GM19035 (cell line): ENCODE measurements at regions not wholly inside any gene's neighbourhood (a gene's known extent, or its start where the extent isn't known, plus 50 kb on each side); places are given as distances from the start of the nearest gene placed in this dataset.

Experiments used
- ATAC-seq: cut with Tn5 transposase; IDR thresholded peaks from one replicate; pipeline ENCODE4 v1.9.1; 2021; ENCODE audit not compliant: unreplicated experiment

DNA sequence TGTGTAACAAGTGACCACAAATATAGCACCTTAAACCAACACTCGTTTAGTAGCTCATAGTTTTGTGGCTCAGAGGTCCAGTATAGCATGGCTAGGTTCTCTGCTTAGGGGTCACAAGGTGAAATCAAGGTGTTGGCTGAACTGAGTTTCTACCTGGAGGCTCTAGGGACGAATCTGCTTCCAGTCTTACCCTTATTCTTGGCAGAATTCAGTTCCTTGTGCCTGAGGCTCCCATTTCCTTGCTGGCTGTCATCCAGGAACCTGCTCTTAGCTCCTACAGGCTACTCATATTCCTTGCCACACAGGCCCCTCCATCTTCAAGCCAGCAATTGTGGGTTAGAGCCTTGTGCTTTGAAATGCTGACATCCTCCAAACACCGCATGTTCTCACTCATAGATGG, 212.3 kb upstream of the CDH13 start:
- no peak for ATAC-seq

DNA sequence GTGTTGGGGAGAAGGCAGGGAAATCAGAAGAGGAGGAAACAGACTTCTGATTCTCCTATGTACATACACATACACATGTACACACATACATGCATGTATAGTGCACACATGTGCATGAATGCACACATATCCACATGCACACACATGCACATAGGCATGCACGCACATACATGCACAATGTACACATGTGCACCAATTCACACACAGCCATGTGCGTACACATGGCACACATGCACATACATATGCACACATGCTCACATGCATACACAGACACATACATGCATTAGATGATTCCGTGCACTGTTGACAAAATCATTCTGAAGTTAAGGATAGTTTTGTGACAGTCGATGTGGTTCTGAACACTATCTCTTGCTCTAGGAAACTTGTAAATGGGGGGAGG, 214.0 kb upstream of the CDH13 start:
- no peak for ATAC-seq

DNA sequence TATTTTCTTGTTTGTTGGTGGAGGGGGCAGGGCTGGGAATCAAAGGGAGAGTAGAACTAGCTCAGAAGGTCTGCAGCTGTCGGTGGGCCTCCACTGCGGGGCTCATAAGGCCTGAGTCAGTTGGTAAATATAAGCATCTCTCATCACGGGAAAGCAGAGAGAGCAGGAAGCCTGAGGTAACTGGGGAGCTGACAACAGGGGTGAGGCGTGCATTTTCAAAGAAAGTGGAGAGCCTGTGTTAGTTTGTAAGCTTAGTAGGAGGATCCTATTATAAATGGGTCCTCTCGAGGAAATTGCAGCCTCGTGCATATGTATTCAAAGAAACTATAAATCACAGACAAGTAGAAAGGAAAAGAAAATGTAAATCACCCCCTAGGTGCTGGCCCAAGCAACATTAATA, 221.0 kb upstream of the CDH13 start:
- no peak for ATAC-seq

DNA sequence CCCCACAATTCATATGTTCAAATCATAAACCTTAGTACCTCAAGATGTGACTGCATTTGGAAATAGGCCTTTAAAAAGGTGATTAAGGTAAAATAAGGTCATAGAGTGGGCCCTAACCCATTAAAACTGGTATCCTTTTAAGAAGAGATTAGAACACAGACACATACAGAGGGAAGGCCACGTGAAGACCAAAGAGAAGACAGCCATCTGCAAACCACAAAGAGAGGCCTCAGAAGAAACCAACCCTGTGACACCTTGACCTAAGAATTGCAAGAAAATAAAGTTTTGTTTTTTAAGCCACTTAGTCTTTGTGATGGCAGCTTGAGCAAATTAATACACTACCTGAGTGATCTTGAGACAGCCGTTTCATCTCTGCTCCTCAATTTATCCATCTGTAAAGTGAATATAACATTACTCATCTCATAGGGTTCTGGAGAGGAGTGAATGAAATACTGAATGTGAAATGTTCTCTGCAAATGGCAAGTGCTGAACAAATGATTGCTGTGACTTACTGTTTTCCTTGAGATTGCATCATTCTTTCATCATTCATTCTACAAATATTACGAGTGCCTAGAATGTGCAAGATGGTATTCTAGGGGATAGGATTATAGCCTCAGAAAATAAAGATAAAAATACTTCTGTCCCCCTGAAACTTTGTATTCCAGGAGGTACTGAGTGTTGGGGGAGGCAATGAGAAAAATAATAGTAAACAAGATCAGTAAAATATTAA, 222.0 kb upstream of the CDH13 start:
- ATAC-seq, result no peak

DNA sequence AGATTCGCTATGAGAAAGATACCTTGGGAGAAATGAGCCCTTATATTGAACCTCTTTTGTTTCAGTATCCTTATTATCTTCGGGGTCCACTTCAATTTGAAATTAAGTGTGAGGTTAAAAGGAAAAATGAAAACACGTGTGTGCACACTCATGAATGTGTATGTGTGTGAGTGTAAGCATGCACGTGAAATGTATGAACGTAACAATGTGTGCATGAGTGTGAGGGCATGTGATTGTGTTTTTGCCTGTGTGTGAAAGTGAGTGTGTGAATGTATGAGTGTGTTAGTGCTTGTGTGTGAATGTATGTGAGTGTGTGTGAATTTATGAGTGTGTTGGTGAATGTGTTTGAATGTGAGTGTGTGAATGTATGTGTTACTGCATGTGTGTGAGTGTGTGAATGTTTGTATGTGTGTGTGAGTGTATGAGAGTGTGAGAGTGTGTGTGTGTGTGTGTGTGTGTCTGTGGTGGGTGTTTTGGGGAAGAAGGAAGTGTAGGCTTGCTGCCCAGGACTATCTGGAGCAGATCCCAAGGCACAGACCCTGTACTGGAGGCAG, 224.0 kb upstream of the CDH13 start:
- no peak for ATAC-seq

DNA sequence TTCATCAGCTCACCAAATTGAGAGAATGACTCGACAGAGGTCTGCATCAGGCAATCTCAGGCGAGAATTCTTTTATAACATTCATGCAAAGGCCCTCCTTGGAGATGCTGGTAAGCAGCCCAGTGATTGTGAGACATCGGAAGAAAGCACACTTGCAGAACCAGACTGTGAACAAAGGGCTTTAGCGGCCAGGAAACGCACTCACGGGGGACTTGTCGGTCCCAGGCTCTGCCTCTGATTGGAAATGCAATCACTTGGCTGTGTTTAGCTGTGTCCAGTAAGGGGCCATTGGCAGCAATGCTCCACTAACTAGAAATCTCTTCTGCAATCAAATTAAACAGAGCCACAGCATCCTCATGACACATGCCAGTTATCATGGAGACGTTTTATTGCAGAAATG, 226.7 kb upstream of the CDH13 start:
- ATAC-seq, result no peak

DNA sequence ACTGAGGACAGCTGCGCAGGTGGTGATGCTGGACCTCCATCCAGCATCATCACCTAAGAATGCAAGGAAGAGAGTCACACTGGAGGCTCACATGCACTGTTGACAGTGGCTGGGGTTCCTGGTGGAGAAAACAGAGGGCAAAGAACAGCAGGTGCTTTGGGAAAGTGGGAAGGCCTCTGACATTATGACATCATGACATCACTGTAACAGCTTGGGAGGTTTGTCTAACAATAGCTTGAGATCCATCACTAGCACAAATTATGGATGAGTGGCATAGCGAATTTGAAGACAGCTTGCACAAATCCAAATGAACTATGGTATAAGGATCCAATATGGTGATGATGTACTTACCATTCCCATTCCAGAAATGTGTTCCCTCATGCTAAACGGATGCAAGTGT, 226.5 kb upstream of the MPHOSPH6 start:
- no peak for ATAC-seq

DNA sequence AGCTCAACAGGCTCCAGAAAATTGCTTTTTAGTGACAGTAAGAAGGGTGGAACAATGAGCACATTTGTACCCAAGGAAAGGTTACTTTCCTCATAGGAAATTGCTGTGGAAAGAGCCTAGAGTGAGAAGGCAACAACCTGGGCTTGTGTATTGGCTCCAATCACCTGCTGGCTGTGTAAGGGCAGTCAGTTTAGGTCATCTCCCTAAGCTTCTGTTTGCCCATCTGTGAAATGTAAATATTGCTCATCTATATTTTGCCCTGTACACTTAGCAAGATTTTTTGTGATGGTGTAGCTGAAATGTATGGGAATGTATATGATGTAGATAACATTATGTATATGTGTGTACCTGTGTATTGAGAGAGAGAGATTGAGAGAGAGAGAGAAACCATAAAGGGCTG, 225.2 kb upstream of the MPHOSPH6 start:
- ATAC-seq, result no peak

DNA sequence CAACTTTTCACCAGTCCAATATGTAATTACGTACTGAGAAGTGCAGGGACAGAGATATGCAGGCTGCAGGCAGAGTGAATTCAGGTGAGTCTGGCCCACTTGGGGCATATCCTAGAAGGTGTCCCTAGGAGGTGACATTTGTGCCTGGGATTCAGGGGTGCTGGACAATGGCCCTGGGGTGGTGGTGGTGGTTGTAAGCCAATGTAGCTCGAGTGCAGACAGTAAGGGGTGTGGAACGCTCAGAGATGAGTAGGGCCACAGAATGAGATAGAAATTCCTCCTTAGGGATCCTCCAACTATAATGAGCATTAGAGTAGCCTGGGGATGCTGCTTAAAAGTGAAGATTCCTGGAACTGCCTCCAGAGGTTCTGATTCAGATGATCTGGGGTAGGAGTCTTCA, 221.7 kb upstream of the MPHOSPH6 start:
- ATAC-seq, result no peak

DNA sequence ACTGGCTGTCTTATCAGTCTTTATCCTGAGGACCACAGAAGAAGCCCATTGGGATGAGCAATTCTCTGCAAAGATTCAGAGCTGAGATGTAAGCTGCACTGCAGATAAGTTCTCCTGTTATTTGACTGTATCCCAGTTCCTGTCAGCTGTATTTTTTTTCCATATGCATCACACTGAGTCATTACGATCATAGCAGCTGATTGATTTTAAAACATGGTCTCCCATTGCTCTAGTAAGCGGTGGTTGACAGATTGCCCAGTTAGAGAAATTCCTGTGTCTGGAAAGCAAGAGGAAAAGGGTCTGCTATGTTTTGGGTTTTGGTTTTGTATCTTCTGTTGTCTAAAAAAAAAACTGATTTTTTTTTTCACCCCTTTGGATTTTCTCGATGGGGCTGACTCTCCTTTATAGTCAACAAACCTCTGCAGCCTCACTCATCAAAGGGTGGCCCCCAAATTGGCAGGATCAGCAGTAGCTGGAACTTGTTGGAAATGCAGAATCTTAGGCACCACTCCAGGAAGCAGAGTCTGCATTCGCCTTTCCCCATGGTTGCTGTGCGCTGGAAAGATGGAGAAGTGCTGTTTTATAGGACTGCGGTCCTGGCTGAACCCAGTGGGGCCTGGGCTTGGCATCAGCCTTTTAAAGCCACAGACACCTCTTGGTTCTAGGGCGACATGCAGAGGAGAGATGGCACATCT, 220.1 kb upstream of the MPHOSPH6 start:
- ATAC-seq, result no peak

DNA sequence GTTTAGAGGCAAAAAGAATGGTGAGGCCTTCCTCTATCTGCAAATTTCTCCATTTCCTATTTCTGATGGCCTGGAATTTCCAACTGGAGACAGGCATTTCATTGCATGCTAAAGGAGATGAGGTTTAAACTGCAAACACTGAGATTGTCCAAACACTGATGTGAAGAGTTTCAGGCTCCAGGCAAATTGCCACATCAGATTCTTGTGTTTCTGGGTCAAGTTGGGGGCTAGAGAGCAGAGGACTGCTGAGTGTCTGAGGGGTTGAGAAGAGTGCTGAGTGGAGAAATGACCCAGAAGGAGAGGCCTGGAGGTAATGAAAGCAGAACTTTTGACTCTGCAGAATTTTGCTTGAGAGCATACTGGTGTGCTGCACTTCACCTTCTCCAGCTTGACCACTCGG, 216.7 kb upstream of the MPHOSPH6 start:
- no peak for ATAC-seq

DNA sequence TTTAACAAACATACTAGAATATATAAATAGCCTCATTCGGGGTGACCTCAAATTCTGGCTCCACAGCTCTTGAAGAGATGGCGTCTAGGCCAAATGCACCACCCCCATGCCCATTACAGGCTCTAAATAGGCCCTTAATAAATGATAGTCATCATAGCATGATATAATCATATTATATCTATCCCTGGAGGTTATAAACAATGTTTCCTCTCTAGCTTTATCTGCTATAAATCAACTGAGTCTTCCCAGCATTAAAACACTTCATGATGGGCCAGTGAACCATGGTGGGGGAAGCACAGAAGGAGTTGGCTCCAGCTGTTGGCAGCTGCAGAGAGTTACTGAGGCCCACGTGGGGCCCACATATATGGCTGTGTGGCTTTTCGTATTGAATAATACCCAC, 214.9 kb upstream of the MPHOSPH6 start:
- no peak for ATAC-seq

DNA sequence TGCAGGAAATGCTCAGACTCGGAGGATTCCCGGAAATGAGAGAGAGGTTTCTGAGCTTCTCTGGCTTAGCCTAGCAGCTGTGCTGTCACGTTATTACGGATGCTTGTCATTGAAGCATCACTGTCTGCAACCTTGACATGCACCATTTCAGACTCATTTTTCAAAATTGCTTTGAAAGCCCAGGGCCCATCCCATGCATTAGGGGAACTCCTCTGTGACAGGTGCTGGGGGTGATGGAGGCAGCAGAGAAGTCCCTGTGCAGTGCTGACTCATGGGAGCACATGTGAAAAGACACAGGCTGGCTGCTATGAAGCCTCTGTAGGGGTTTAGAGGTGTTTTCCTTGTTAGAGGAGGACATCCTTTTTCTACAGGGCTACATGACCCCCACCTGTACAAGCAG, 214.0 kb upstream of the MPHOSPH6 start:
- no peak for ATAC-seq

DNA sequence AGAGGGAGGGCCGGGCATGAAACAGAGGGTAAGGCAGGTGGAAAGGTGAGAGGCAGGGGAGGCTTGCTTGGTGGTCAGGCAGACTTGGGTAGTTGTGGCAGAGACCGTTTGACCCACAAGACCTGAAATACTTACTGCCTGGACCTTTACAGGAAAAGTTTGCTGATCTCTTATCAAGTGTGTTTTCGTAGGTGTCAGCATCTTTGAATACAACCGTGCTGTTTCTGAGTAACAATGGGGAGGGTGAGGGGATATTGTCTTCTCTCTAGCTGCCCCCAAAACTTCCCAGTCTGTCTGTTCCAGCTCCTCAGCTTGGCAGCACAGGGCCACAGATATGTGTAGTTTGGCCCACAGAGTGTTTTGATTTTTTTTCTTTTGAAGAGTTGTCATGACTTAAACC, 212.5 kb upstream of the MPHOSPH6 start:
- ATAC-seq, result no peak

DNA sequence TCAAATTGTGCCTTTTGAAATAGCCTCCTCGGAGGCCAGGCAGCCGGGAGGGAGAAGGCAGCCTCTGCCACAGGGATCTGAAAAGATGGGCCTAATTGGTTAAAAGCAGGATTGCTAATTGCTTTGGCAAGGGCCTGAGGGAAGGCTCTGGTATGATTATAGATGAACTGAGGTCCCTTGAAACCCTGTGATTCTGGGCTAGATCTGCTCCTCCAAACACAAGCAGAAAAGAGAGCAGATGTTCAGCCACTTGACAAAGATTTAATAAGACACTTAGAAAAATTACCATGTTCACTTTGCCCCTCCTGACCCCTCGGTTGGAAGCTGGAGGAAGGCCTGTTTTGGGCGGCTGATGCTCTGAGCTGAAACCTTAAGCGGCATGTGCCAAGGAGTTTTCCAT, 209.5 kb upstream of the MPHOSPH6 start:
- ATAC-seq, result no peak

DNA sequence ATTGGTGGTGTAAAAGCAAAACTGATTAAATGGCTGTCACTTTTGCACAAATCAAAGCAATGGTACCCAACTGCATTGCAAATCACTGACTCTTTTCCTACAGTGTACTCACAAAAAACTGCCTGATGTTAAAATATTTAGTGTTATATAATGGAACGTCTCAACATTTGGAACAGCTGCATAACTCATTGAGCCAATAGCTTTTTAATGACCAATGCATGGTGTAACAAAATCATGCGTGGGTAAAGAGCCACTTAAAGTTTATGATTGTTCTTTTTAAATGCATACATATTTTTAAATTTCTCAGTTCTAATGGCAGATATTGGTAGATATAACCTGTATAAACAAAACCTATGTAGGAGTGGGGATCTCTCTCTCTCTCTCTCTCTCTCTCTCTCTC, 204.0 kb upstream of the MPHOSPH6 start:
- no peak for ATAC-seq

DNA sequence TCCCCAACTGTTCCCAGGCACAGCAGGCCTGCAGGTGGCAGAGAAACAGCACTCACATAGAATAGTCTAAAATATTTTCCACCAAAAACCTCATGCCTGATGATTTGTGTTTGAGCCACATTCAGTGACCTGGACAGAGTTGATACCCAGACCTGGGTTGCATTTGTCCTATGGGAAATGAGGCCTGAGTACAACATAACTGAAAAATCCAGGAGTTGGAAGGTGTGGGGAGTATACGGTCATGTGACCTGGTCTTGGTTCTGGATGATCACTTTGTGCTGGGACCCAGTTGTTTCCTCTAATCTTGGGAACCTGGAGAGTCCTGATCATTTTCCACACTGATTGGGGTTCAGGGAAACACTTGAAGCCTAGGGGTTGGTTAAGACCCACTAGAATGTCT, 200.3 kb upstream of the MPHOSPH6 start:
- ATAC-seq, result no peak

DNA sequence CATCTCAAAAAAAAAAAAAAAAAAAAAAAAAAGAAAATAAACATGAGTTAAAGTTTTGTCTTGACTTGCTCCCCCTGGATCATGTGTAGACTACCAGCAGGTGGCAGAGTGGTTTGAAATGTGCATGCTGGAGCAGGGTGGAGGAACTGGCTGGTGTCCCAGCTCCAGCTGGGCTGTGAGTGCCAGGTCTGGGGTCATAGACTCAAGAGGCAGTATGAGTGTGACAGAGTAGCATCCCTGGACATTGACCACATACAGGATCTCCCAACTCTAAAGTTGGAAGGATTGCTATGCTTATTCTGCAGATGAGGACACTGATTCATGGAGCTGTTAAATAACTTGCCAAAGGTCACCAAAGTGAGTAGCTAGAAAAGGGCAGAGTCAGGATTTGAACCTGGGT, 198.0 kb upstream of the MPHOSPH6 start:
- ATAC-seq, result no peak

DNA sequence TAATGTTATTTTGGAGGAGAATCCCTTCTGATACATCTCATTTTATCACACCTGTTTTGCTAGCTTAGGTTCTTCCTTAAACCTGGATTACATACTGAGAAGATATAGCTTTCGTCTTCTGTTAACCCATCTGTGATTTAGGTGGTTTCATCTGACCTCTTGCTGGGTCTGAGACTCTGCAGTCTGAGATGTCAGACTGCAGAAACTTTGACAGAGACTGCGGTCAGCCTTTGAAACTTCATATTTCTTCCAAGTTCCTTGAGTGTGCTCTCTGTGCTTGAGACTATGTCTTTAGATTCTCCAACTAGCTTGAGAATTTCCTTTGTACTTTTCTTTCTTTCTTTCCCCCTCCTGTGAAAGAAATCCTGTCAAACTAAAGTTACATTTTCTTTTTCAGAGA, 196.4 kb upstream of the MPHOSPH6 start:
- no peak for ATAC-seq

DNA sequence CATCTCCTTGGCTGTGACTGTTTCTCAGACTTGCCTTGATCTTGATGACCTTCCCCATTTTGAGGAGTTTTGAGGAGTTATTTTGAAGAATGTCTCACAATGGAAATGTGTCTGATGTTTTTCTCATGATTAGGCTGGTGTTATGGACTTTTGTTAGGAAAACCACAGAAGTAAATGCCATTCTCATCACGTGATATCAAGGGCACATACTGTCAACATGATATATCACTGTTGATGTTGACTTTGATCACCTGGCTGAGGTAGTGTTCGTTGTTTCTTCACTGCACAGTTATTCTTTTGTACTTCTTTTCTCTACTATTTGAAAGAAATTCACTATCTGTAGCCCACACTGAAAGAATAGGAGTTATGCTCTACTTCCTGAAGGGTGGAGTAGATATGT, 194.7 kb upstream of the MPHOSPH6 start:
- no peak for ATAC-seq

DNA sequence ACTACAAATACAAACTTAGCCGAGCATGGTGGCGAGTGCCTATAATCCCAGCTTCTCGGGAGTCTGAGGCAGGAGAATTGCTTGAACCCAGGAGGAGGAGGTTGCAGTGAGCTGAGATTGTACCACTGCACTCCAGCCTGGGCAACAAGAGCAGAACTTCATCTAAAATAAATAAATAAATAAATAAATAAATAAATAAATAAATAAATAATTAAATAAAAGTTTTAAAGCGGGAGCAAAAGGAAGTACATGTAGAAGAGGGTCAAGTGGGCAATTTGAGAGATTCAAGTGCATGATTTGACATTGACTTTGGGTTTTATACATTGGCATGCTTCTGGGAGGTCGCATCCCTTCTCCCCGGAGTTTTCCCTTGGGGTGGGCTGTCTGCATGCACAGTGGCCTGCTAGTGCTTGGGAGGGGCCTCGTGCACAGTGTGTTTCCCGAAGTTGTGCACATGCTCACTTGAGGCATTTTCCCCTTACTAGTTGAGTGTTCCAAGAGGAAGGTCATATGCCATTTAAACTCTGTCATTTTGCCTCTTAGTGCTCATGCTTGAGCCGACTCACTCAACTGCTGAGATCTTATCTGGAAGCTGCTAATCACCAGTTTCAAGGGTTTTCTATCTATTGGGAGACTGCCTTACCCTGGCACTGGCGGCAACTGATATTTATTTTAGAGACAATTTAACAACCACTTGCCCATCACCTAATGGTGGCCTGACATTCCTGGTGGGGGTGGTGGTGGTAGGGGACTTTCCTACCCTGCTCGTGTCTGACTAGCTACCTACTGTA, 193.2 kb upstream of the MPHOSPH6 start:
- ATAC-seq, result no peak

DNA sequence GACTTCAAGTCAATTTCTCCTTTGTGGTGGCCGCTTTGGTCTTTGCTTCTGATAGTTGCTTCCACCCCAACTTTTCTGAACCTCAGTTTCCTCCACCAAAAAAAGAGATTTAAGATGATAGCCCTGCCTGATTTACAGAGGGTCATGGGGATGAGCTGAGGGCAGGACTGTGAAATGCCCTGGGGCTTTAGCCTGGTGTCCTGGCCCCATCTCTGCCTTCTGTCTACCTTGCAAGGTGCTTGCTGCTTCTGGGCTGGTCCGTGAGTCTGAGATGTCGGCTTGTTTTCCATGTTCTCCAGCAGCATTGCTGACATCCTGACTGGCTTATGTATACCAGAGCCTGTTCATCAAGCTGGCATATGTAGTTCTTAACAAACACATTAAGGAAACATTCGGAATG, 191.9 kb upstream of the MPHOSPH6 start:
- ATAC-seq, result no peak
